K562 (cell line): ENCODE measurements at regions not wholly inside any gene's neighbourhood (a gene's known extent, or its start where the extent isn't known, plus 50 kb on each side); places are given as distances from the start of the nearest gene placed in this dataset.

Experiments
- POLR2AphosphoS5 ChIP-seq: IDR thresholded peaks from 2 replicates; pipeline ENCODE4 v1.6.1; 2011; ENCODE audit warnings: mild to moderate bottlenecking, low read depth, low read length, moderate library complexity; ENCODE audit not compliant: control insufficient read depth, insufficient read depth
- ZNF239 ChIP-seq: fragments of 250-450 bp; sonication (Bioruptor Pico); IDR thresholded peaks from 2 replicates; pipeline ENCODE4 v1.4.0; 2020; ENCODE audit warnings: mild to moderate bottlenecking
- TF ChIP-seq, protein P1 (sequence below), 3 experiments: IDR thresholded peaks in 2 of 3; conservative IDR thresholded peaks in 1 of 3; 2 replicates each; pipeline ENCODE4 v1.5.1; 2011 to 2012; ENCODE audit warnings: low read length in 3 of 3, mild to moderate bottlenecking in 3 of 3, control low read depth in 2 of 3, improper control_type of control experiment in 1 of 3, inconsistent platforms in 1 of 3, low read depth in 1 of 3, mixed read lengths in 1 of 3, moderate library complexity in 1 of 3; ENCODE audit not compliant: insufficient read depth in 2 of 3
- TF ChIP-seq, protein P2 (sequence below): sonication (generic); formaldehyde crosslinking; IDR thresholded peaks from 2 replicates; pipeline ENCODE4 v1.8.1; 2023; ENCODE audit warnings: mild to moderate bottlenecking, missing genetic modification reagents

DNA sequence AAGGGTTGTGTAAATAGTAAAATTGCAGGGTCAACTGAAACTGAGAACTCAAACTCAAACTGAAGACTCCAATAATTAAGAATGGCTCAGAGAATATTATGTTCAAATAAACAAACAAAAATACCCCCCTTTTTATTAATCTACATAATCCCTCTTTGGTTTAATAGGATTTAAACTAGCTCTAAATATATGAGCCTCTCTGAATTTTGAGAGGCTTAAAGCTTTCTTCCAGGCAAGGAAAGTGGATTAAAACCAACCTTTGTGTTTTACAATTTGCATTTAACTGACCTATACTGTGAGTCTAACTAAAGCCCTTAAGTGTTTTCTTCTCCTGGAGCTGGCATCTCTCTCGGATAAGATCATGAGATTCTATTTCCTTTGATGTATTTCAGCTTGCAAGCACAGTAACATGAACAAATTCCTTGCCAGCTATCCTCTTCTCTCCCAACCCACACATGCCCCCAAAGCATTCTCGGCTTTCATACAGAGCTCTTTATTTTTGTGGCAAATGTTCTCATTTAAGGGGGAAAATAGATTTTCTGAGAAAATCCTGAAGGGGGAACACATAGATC is 1310.8 kb upstream of the AGA start:
- TF ChIP-seq, protein P1, sequence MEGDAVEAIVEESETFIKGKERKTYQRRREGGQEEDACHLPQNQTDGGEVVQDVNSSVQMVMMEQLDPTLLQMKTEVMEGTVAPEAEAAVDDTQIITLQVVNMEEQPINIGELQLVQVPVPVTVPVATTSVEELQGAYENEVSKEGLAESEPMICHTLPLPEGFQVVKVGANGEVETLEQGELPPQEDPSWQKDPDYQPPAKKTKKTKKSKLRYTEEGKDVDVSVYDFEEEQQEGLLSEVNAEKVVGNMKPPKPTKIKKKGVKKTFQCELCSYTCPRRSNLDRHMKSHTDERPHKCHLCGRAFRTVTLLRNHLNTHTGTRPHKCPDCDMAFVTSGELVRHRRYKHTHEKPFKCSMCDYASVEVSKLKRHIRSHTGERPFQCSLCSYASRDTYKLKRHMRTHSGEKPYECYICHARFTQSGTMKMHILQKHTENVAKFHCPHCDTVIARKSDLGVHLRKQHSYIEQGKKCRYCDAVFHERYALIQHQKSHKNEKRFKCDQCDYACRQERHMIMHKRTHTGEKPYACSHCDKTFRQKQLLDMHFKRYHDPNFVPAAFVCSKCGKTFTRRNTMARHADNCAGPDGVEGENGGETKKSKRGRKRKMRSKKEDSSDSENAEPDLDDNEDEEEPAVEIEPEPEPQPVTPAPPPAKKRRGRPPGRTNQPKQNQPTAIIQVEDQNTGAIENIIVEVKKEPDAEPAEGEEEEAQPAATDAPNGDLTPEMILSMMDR (IDR thresholded peaks at IDR 0.05 in 2 of 3, conservative IDR thresholded peaks at IDR 0.05 in 1 of 3; ENCODE audit: insufficient read depth in 2 of 3, low read depth in 1 of 3, low read length in 3 of 3) = no peak
- TF ChIP-seq POLR2AphosphoS5 (no peak), ZNF239 (no peak)
- TF ChIP-seq, protein P2, sequence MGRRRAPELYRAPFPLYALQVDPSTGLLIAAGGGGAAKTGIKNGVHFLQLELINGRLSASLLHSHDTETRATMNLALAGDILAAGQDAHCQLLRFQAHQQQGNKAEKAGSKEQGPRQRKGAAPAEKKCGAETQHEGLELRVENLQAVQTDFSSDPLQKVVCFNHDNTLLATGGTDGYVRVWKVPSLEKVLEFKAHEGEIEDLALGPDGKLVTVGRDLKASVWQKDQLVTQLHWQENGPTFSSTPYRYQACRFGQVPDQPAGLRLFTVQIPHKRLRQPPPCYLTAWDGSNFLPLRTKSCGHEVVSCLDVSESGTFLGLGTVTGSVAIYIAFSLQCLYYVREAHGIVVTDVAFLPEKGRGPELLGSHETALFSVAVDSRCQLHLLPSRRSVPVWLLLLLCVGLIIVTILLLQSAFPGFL (CRISPR knock-in tag) = no peak
